ENCODE measurements at regions not wholly inside any gene's neighbourhood (a gene's known extent, or its start where the extent isn't known, plus 50 kb on each side); places are given as distances from the start of the nearest gene placed in this dataset.

- TF ChIP-seq POLR2A (IDR thresholded peaks at IDR 0.05) (no peak), POLR2AphosphoS5 (IDR thresholded peaks at IDR 0.05) (no peak), EP300 (IDR thresholded peaks at IDR 0.05) (no peak)
Measured at GRCh38 chr5:5017827-5018577, 122.1 kb upstream of the ADAMTS16 start.
